ENCODE measurements at regions not wholly inside any gene's neighbourhood (a gene's known extent, or its start where the extent isn't known, plus 50 kb on each side); places are given as distances from the start of the nearest gene placed in this dataset.

GRCh38 chr11:120017582-120018150 is 120.2 kb downstream of the TRIM29 start:
- H3K9ac ChIP-seq, result no peak overlapping the region
- TF ChIP-seq EZH2 (IDR thresholded peaks at IDR 0.05; ENCODE audit: insufficient read depth, poor library complexity, severe bottlenecking) (no peak), EZH2phosphoT487 (IDR thresholded peaks at IDR 0.05; ENCODE audit: insufficient read depth, low read depth) (no peak)
- no peak overlapping the region for H2AFZ ChIP-seq
- no peak overlapping the region for H3K27ac ChIP-seq
- H3F3A ChIP-seq (ENCODE audit: insufficient read depth), result no peaks in the 10 kb centered on the region
- H3K9me2 ChIP-seq (ENCODE audit: insufficient read depth), result no peaks in the 10 kb centered on the region
- H3K4me2 ChIP-seq (ENCODE audit: unreplicated experiment), result no peak overlapping the region
- H3K36me3 ChIP-seq (ENCODE audit: low read depth), result no peaks in the 10 kb centered on the region
- H3K4me1 ChIP-seq (ENCODE audit: insufficient read depth), result no peaks in the 10 kb centered on the region
- in situ Hi-C loops (cut with MboI), result no loop called here
- no peak for DNase-seq
- no peak overlapping the region for H3K4me3 ChIP-seq
- no peaks in the 10 kb centered on the region for H3K9me3 ChIP-seq (ENCODE audit: low read depth)
- H3K27me3 ChIP-seq (replicated peaks; ENCODE audit: insufficient read depth), result peaks cover 63% of the 10 kb centered on the region
- no peaks in the 10 kb centered on the region for H3K79me2 ChIP-seq (ENCODE audit: insufficient read depth)
- no peaks in the 10 kb centered on the region for H4K20me1 ChIP-seq (ENCODE audit: insufficient read depth)
- 14 to 20% methylated on average over 9 of the region's 9 CpGs for WGBS, 2 experiments (ENCODE audit: low coverage in 1 of 2, low lambda C conversion rate in 2 of 2, missing lambda C conversion rate in 2 of 2)

- Histone ChIP-seq H3K9ac (no peak overlapping the region), H3K27me3 (replicated peaks; ENCODE audit: insufficient read depth) (peaks cover 83% of the 10 kb centered on the region), H3K27ac (no peak overlapping the region), H3F3A (ENCODE audit: insufficient read depth) (no peaks in the 10 kb centered on the region), H3K4me3 (no peak overlapping the region), H3K9me3 (ENCODE audit: low read depth) (no peaks in the 10 kb centered on the region), H3K9me2 (ENCODE audit: insufficient read depth) (no peaks in the 10 kb centered on the region), H3K79me2 (ENCODE audit: insufficient read depth) (no peaks in the 10 kb centered on the region), H4K20me1 (ENCODE audit: insufficient read depth) (no peaks in the 10 kb centered on the region), H3K36me3 (ENCODE audit: low read depth) (no peaks in the 10 kb centered on the region), H3K4me1 (ENCODE audit: insufficient read depth) (no peaks in the 10 kb centered on the region), H3K4me2 (ENCODE audit: unreplicated experiment) (no peak overlapping the region), H2AFZ (no peak overlapping the region)
- WGBS, 2 experiments (ENCODE audit: low coverage in 1 of 2, low lambda C conversion rate in 2 of 2, missing lambda C conversion rate in 2 of 2), result 27% methylated on average over 26 to 28 of the region's 28 CpGs
- peak; percentile 63 for DNase-seq
- in situ Hi-C loops (cut with MboI), result no loop called here
- TF ChIP-seq EZH2 (IDR thresholded peaks at IDR 0.05; ENCODE audit: insufficient read depth, poor library complexity, severe bottlenecking), result no peak
- no peak for TF ChIP-seq EZH2phosphoT487 (IDR thresholded peaks at IDR 0.05; ENCODE audit: insufficient read depth, low read depth)
Measured at GRCh38 chr11:120013325-120014250, 124.3 kb downstream of the TRIM29 start.

GRCh38 chr11:120012245-120012644 is 125.7 kb downstream of the TRIM29 start:
- no peaks in the 10 kb centered on the region for H3K4me1 ChIP-seq (ENCODE audit: insufficient read depth)
- in situ Hi-C loops (cut with MboI), result no loop called here
- H3K4me3 ChIP-seq, result no peak overlapping the region
- H3K9ac ChIP-seq, result no peak overlapping the region
- no peaks in the 10 kb centered on the region for H3K36me3 ChIP-seq (ENCODE audit: low read depth)
- no peaks in the 10 kb centered on the region for H3K79me2 ChIP-seq (ENCODE audit: insufficient read depth)
- H3K27ac ChIP-seq, result no peak overlapping the region
- no peaks in the 10 kb centered on the region for H3F3A ChIP-seq (ENCODE audit: insufficient read depth)
- H3K9me2 ChIP-seq (ENCODE audit: insufficient read depth), result no peaks in the 10 kb centered on the region
- no peak overlapping the region for H3K4me2 ChIP-seq (ENCODE audit: unreplicated experiment)
- WGBS, 2 experiments (ENCODE audit: low coverage in 1 of 2, low lambda C conversion rate in 2 of 2, missing lambda C conversion rate in 2 of 2), result 49 to 57% methylated on average over 7 of the region's 7 CpGs
- no peak overlapping the region for H2AFZ ChIP-seq
- no peak for TF ChIP-seq EZH2 (IDR thresholded peaks at IDR 0.05; ENCODE audit: insufficient read depth, poor library complexity, severe bottlenecking)
- no peak for DNase-seq
- H3K27me3 ChIP-seq (replicated peaks; ENCODE audit: insufficient read depth), result peaks cover 82% of the 10 kb centered on the region
- H3K9me3 ChIP-seq (ENCODE audit: low read depth), result no peaks in the 10 kb centered on the region
- H4K20me1 ChIP-seq (ENCODE audit: insufficient read depth), result no peaks in the 10 kb centered on the region

- no peaks in the 10 kb centered on the region for H3K9me3 ChIP-seq (ENCODE audit: low read depth)
- no peaks in the 10 kb centered on the region for H3K9me2 ChIP-seq (ENCODE audit: insufficient read depth)
- H3K4me2 ChIP-seq (ENCODE audit: unreplicated experiment), result no peak overlapping the region
- WGBS, 2 experiments (ENCODE audit: low coverage in 1 of 2, low lambda C conversion rate in 2 of 2, missing lambda C conversion rate in 2 of 2), result 71 to 73% methylated on average over 10 of the region's 10 CpGs
- no peak for TF ChIP-seq EZH2 (IDR thresholded peaks at IDR 0.05; ENCODE audit: insufficient read depth, poor library complexity, severe bottlenecking)
- no peak for TF ChIP-seq EZH2phosphoT487 (IDR thresholded peaks at IDR 0.05; ENCODE audit: insufficient read depth, low read depth)
- no peaks in the 10 kb centered on the region for H3K36me3 ChIP-seq (ENCODE audit: low read depth)
- no peak for DNase-seq
- no peak overlapping the region for H2AFZ ChIP-seq
- no peak overlapping the region for H3K27ac ChIP-seq
- no peaks in the 10 kb centered on the region for H3K4me1 ChIP-seq (ENCODE audit: insufficient read depth)
- H3K27me3 ChIP-seq (replicated peaks; ENCODE audit: insufficient read depth), result peaks cover 84% of the 10 kb centered on the region
- no peaks in the 10 kb centered on the region for H3F3A ChIP-seq (ENCODE audit: insufficient read depth)
- no peak overlapping the region for H3K4me3 ChIP-seq
- H3K9ac ChIP-seq, result no peak overlapping the region
- no peaks in the 10 kb centered on the region for H3K79me2 ChIP-seq (ENCODE audit: insufficient read depth)
- in situ Hi-C loops (cut with MboI), result no loop called here
- H4K20me1 ChIP-seq (ENCODE audit: insufficient read depth), result no peaks in the 10 kb centered on the region
Measured at GRCh38 chr11:120011836-120012235, 126.1 kb downstream of the TRIM29 start.

All from GM23248 (cell line).